OCI-LY1 (cell line): ENCODE measurements at regions not wholly inside any gene's neighbourhood (a gene's known extent, or its start where the extent isn't known, plus 50 kb on each side); places are given as distances from the start of the nearest gene placed in this dataset.

Source experiments
- CTCF ChIP-seq: fragments of 200-600 bp; sonication (generic), shearing (Covaris generic); IDR thresholded peaks from 2 replicates; pipeline ENCODE4 v1.5.1; 2017; ENCODE audit warnings: mild to moderate bottlenecking, antibody characterized with exemption, low read length, moderate library complexity, mixed read lengths
- EZH2 ChIP-seq: fragments of 200-600 bp; sonication (generic), shearing (Covaris generic); IDR thresholded peaks from 2 replicates; pipeline ENCODE4 v1.8.0; 2017; ENCODE audit warnings: borderline replicate concordance, mixed run types, mild to moderate bottlenecking, antibody characterized with exemption, low read length, moderate library complexity, mixed read lengths

DNA sequence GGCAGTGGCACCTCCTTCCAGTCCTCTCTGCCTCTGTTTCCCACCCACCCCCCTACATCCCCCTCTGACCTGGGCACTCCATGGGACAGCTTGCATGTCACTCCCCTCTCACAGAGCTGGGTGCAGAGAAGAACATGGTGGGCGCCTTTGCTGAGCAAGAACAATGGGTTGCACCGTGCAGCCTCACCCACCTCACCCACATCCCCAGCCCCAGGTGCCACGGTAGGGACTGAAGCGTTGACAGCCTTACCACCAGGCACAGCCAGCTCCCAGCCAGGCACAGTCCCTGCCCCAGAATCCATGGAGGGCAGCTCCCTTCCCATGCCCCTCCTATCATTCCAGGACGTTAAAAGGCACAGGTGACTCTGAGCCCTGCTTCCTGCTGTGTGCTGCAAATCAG lies 93.1 kb upstream of the VSTM2B start:
- TF ChIP-seq CTCF: no peak
- TF ChIP-seq EZH2: no peak
